Stimulated activated CD4-positive, alpha-beta T cell treated with anti-CD3 and anti-CD28 coated beads, Interleukin-2, amount 100 ng/mL, for 48 hours (primary cell): ENCODE measurements at regions not wholly inside any gene's neighbourhood (a gene's known extent, or its start where the extent isn't known, plus 50 kb on each side); places are given as distances from the start of the nearest gene placed in this dataset.
"Not testable (repeated sequence)": the region's sequence is repeated elsewhere in the genome, so short reads cannot be mapped to it uniquely, and the experiment has no call there.

Source experiments
- DNase-seq, 2 donors: peaks; one replicate each; pipeline ENCODE4 v3.0.0-alpha.2; 2020

- no peak for DNase-seq
Measured at GRCh38 chrX:65331371-65331770, 203.2 kb downstream of the LAS1L start.

- DNase-seq, result no peak
Measured at GRCh38 chrX:65300104-65300809, 234.3 kb downstream of the LAS1L start.

GRCh38 chrX:65282905-65283304 lies 251.7 kb downstream of the LAS1L start:
- not testable (repeated sequence) for DNase-seq

- no peak for DNase-seq
Measured at GRCh38 chrX:65273152-65273551, 261.4 kb downstream of the LAS1L start.

GRCh38 chrX:65266482-65266881 lies 268.1 kb downstream of the LAS1L start:
- DNase-seq, result no peak

- no peak for DNase-seq
Measured at GRCh38 chrX:65253817-65254216, 277.6 kb upstream of the ZC4H2 start.

GRCh38 chrX:65241059-65241721 lies 264.9 kb upstream of the ZC4H2 start:
- no peak for DNase-seq

- no peak for DNase-seq
Measured at GRCh38 chrX:65203545-65203944, 227.3 kb upstream of the ZC4H2 start.

GRCh38 chrX:65196758-65197360 lies 220.6 kb upstream of the ZC4H2 start:
- DNase-seq, result peak in 1 of 2 donors; percentile 0

- DNase-seq, result no peak
Measured at GRCh38 chrX:65195621-65196020, 219.4 kb upstream of the ZC4H2 start.

- no peak for DNase-seq
Measured at GRCh38 chrX:65194547-65194946, 218.3 kb upstream of the ZC4H2 start.

GRCh38 chrX:65163325-65163724 lies 187.1 kb upstream of the ZC4H2 start:
- not testable (repeated sequence) for DNase-seq

- DNase-seq, result no peak
Measured at GRCh38 chrX:65148232-65148631, 172.0 kb upstream of the ZC4H2 start.

GRCh38 chrX:65136424-65136823 lies 160.2 kb upstream of the ZC4H2 start:
- DNase-seq, result no peak

GRCh38 chrX:65127842-65128241 lies 151.6 kb upstream of the ZC4H2 start:
- DNase-seq, result no peak

- no peak for DNase-seq
Measured at GRCh38 chrX:65098851-65099250, 122.6 kb upstream of the ZC4H2 start.

- no peak for DNase-seq
Measured at GRCh38 chrX:65093658-65094057, 117.4 kb upstream of the ZC4H2 start.

GRCh38 chrX:65073233-65073632 lies 97.0 kb upstream of the ZC4H2 start:
- no peak for DNase-seq

- no peak for DNase-seq
Measured at GRCh38 chrX:65072590-65072989, 96.3 kb upstream of the ZC4H2 start.

GRCh38 chrX:65058626-65059025 lies 82.4 kb upstream of the ZC4H2 start:
- DNase-seq, result not testable (repeated sequence)

- DNase-seq, result no peak
Measured at GRCh38 chrX:65045001-65045400, 68.8 kb upstream of the ZC4H2 start.

- no peak for DNase-seq
Measured at GRCh38 chrX:65035446-65035770, 59.2 kb upstream of the ZC4H2 start.

GRCh38 chrX:65034668-65035445 lies 58.6 kb upstream of the ZC4H2 start, which contains the start of gene ZC3H12B:
TSS of gene ZC3H12B (plus strand) at chrX:65034826.
- peak; percentile 65 to 72 for DNase-seq

GRCh38 chrX:65034292-65034667 lies 58.0 kb upstream of the ZC4H2 start:
- peak in 1 of 2 donors; percentile 0 for DNase-seq
